PFSK-1 (cell line): ENCODE measurements at regions not wholly inside any gene's neighbourhood (a gene's known extent, or its start where the extent isn't known, plus 50 kb on each side); places are given as distances from the start of the nearest gene placed in this dataset.

Experiments
- FOXP2 ChIP-seq: optimal IDR thresholded peaks from 2 replicates; pipeline ENCODE3; 2011; ENCODE audit warnings: borderline replicate concordance, control low read depth, inconsistent platforms; ENCODE audit not compliant: insufficient read depth; ENCODE audit errors: extremely low read length, extremely low read depth
- POLR2AphosphoS5 ChIP-seq: IDR thresholded peaks from 2 replicates; pipeline ENCODE4 v1.6.1; 2012; ENCODE audit warnings: low read depth, mild to moderate bottlenecking, control low read depth, low read length, moderate library complexity
- SIN3A ChIP-seq: IDR thresholded peaks from 2 replicates; pipeline ENCODE4 v1.6.1; 2012; ENCODE audit warnings: mild to moderate bottlenecking, low read length, moderate library complexity, borderline replicate concordance; ENCODE audit not compliant: insufficient read depth
- TAF1 ChIP-seq: IDR thresholded peaks from 2 replicates; pipeline ENCODE4 v1.6.1; 2012; ENCODE audit warnings: low read length, control low read depth, borderline replicate concordance; ENCODE audit not compliant: insufficient read depth
- TF ChIP-seq, protein P1 (sequence below), 2 experiments: IDR thresholded peaks; 2 replicates each; pipeline versions ENCODE4 v1.6.1 to v1.8.0; 2011 to 2012; ENCODE audit warnings: low read depth in 2 of 2, low read length in 2 of 2, control low read depth in 1 of 2, inconsistent platforms in 1 of 2, mild to moderate bottlenecking in 1 of 2, moderate library complexity in 1 of 2; ENCODE audit not compliant: insufficient read depth in 1 of 2

DNA sequence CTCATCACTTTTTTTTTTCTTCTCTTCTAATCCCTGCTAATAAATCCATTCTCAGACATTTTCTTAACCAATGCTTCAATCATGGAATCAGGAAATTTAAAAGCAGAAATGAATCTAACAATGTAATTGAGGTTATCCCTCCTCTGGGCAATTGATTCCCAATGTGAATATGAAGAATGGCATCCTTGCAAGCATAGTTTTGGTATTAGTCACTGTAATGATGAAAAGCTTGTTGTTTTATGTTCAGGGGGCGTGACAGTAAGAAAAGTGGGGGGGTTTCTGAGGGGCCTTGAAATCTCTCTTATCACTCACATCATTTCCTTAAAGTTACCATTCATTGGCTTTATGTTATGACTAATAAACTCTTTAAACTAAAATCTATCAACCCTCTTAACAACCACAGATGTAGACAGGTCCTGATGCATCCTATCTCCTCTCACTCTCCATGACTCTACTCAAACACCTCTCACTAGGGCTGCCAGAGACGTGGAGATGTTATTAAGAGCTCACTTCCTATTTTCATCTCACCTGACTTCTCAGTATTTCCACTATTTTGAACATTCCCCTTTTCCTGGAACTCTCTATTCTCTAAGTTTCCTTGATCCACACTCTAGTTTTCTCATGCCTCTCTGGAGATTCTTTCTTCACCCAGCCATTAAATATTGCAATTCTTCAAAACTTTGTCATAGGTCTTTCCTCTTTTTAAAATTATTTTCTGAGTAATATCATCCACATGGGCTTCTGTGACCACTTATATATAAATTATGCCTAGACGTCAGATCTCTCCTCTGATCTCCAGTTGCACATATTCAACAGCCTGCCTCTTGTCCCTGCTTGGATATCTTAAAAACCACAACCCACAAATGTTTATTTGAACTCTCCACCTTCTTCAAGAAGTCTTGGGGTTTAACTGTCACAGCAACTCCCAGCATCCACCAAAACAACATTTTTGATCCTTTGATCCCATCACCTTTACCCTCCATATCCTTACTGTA, 332.9 kb downstream of the CDH2 start:
- TF ChIP-seq TAF1 (no peak), SIN3A (no peak), FOXP2 (no peak), POLR2AphosphoS5 (no peak)
- TF ChIP-seq, protein P1, sequence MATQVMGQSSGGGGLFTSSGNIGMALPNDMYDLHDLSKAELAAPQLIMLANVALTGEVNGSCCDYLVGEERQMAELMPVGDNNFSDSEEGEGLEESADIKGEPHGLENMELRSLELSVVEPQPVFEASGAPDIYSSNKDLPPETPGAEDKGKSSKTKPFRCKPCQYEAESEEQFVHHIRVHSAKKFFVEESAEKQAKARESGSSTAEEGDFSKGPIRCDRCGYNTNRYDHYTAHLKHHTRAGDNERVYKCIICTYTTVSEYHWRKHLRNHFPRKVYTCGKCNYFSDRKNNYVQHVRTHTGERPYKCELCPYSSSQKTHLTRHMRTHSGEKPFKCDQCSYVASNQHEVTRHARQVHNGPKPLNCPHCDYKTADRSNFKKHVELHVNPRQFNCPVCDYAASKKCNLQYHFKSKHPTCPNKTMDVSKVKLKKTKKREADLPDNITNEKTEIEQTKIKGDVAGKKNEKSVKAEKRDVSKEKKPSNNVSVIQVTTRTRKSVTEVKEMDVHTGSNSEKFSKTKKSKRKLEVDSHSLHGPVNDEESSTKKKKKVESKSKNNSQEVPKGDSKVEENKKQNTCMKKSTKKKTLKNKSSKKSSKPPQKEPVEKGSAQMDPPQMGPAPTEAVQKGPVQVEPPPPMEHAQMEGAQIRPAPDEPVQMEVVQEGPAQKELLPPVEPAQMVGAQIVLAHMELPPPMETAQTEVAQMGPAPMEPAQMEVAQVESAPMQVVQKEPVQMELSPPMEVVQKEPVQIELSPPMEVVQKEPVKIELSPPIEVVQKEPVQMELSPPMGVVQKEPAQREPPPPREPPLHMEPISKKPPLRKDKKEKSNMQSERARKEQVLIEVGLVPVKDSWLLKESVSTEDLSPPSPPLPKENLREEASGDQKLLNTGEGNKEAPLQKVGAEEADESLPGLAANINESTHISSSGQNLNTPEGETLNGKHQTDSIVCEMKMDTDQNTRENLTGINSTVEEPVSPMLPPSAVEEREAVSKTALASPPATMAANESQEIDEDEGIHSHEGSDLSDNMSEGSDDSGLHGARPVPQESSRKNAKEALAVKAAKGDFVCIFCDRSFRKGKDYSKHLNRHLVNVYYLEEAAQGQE (IDR thresholded peaks at IDR 0.05; ENCODE audit: insufficient read depth in 1 of 2, low read depth in 2 of 2, low read length in 2 of 2) = no peak

DNA sequence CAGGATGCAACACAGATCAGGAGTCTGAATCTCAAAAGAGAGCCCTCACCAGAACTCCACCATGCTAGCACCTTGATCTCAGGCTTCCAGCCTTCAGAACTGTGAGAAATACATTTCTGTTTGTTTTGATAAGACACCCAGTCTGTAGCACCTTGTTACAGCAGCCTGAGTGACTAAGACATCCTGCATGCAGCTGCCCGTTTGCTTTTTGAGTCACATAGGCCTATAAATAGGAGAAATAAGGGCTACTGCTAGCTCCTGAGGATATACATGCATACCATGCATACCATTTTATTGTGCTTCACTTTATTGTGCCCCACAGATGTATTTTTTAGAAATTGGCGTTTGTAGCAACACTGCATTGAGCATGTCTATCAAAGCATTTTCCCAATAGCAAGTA, 337.8 kb downstream of the CDH2 start:
- TF ChIP-seq SIN3A (no peak), TAF1 (no peak), FOXP2 (no peak), POLR2AphosphoS5 (no peak)
- TF ChIP-seq, protein P1 (IDR thresholded peaks at IDR 0.05; ENCODE audit: insufficient read depth in 1 of 2, low read depth in 2 of 2, low read length in 2 of 2) = no peak

DNA sequence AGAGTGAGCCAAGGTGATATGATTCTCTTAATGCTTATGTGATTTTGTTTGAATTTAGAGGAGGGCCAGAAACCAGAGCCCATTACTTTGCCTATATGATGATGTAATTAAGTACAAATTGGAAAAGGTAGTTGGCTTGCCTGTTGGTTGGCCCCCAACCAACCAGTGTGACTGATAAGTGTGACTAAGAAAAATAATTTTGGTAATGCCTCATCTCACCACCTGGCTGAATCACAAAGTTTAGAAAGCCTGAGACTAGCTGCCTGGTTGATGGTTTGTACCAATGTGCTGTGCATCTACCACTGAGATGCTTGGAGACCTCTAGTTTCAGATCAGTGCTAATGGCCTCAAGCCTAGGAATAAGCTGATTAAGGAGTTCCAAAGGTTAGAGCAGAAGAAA, 338.7 kb downstream of the CDH2 start:
- no peak for TF ChIP-seq TAF1
- no peak for TF ChIP-seq POLR2AphosphoS5

DNA sequence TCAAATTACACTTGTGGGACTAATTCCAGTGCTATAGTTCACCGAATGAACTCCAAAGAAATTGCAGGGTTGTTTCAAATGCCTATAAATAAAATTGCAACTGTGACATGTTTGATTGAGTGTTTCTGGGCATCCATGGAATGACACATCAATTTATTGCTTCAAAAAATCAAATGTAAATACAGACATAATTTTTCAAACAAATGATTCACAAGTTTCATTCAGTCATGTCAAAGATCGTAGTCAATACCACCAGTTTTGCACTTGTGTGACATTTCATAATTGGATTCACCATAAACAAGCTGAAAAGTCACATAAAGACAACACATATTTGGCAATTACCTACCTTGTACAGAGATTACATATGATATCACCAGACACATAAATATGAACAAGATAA, 350.8 kb downstream of the CDH2 start:
- no peak for TF ChIP-seq POLR2AphosphoS5
- TF ChIP-seq TAF1 = no peak
- TF ChIP-seq SIN3A = no peak
- TF ChIP-seq, protein P1 (IDR thresholded peaks at IDR 0.05; ENCODE audit: insufficient read depth in 1 of 2, low read depth in 2 of 2, low read length in 2 of 2) = no peak
- TF ChIP-seq FOXP2 = no peak

DNA sequence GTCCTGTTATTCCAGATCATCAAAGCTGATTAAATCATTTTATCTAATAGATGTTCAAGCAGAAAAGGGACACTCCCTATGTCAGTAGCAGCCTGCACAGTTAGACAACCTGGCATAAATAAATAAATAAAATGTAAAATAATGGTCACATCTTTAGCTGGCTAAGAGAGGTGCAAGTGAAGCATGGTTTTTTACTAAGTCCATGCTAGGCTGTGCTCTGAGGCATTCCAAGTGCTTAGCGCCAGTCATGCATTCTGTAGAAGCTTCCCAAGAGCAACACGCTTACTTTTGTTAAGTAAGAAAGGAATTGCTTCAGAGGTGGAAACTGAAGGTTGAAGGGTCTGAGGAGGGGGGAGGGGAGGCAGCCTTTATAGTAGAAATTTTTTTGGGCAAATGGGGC, 351.2 kb downstream of the CDH2 start:
- no peak for TF ChIP-seq TAF1
- no peak for TF ChIP-seq SIN3A
- TF ChIP-seq, protein P1 (IDR thresholded peaks at IDR 0.05; ENCODE audit: insufficient read depth in 1 of 2, low read depth in 2 of 2, low read length in 2 of 2) = no peak
- TF ChIP-seq POLR2AphosphoS5 = no peak
- no peak for TF ChIP-seq FOXP2
